ENCODE measurements at regions not wholly inside any gene's neighbourhood (a gene's known extent, or its start where the extent isn't known, plus 50 kb on each side); places are given as distances from the start of the nearest gene placed in this dataset.

DNA sequence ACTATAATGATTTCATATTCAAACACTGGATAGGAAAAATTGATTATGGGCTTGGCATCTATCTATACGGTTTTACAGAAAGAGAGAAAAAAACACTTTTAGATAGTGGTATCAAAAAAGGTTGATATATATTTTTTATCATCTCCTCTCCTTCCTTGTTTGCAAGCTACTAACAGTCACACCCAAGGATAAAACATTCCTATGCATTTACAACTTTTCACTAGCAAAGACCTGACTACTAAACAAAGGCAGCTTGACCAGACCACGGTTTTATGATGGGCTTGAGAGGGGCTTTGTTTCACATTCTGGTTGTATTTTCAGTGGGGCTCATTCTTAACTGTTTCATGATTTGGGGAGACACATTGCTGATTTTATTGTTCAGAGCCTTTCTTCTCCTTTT is 477.6 kb upstream of the CITED2 start:
- no peak for DNase-seq (ENCODE audit: low read depth)

DNA sequence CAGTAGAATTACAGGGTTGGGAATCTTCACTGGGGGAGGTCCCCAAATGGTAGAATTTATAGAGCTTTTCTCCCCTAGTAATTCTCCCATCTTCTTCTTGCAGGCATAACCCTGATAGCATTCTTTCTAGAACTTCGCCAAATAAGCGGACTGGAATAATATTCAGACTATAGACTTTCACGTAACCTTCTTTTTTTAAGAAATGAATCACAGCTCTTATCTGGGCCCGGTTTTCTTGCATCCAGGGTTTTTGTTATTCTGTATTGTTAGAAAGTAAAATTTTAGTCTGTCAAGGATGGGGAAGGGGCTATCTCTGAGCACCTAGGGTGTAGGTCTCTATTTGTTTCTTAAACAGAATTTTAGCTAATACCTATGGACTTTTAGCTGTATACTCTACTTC is 476.8 kb upstream of the CITED2 start:
- no peak for DNase-seq (ENCODE audit: low read depth)

- DNase-seq (ENCODE audit: low read depth), result no peak
Observed at GRCh38 chr6:139850512-139850911, 476.1 kb upstream of the CITED2 start.

DNA sequence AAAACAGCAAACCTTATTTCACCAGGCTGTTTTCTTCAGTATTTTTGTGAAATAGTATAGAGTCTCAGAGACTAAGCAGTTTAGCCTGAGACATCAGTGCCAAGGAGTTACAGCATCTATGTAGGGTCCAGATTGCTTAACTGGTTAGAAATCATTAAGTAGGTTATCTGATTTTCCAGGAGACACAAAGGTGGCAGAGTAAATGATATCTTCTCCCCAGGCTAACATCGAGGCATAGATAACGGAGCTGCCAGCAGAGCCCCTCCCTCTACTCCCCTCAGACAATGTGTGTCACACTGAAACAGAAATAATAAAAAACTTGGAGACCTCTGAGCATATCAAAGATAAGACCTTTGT is 473.0 kb upstream of the CITED2 start:
- DNase-seq (ENCODE audit: low read depth), result peak; percentile 14

DNA sequence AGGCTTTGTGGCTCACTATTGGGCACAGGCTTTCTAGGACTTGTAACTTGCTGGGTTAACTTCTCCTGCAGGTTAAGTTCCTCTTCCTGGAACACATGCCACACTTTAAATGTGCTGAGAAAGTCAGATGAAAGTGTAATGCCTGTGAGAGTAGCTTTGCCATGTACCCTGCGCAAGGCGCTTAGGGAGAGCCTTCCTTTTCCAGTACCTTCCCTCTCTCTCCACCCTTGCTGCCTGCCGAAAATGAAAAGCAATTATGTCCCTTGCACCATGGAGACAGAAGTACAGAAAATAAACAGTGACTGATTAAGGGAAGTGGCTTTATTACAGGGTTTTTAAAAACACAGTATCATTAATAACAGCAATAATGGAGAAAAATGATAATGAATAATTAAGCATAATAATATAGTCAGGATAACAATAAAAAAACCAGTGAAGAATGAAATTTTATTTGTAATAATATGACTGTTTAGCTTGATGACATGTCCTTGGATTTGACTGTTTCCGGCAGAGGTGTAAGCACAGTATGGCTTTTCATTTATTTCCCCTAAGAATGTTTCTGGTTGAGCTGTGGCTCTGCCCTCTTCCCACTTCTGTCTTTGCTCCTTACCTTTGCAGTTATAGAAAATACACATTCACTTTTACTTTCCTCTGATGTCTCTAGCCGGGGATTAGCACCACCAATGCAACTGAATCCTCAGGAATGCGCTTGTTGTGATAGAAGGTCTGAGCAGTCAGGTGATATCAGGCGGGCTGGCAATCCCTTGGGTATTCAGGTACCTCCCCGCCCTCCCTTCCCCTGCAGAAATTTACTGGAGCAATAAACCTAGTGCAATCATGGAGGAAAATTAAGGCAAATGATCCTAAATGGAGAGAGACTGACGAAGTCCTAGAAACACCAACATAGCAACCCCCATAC is 472.3 kb upstream of the CITED2 start:
- no peak for DNase-seq (ENCODE audit: low read depth)

DNA sequence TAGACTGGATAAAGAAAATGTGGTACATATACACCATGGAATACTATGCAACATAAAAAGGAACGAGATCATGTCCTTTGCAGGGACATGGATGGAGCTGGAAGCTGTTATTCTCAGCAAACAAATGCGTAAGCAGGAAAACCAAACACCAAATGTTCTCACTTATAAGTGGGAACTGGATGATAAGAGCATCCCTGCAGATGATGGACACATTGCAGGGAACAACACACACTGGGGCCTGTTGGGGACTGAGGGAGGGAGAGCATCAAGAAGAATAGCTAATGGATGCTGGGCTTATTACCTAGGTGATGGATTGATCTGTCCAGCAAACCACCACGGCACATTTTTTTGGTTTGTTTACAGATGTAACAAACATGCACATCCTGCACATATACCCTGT is 470.5 kb upstream of the CITED2 start:
- DNase-seq (ENCODE audit: low read depth), result no peak

DNA sequence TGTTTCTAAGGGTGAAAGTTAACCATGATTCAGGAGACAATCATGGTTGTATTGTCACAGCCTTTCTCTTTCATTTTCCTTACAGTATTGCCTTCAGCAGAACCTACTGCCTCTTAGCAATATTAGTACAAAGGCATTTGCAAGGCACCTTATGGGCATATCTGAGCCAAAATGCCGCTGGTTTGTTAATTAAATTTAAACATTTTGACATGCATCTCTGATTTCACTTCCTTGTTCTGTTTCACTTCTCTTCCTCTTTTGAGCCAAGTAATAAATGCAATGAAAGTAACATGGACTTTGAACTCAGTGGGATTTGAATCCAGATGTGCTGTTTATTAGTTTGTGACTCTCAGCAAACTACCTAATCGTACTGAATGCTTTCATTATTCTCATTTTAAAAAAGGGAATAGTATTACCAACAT is 467.4 kb upstream of the CITED2 start:
- DNase-seq (ENCODE audit: low read depth), result no peak

DNA sequence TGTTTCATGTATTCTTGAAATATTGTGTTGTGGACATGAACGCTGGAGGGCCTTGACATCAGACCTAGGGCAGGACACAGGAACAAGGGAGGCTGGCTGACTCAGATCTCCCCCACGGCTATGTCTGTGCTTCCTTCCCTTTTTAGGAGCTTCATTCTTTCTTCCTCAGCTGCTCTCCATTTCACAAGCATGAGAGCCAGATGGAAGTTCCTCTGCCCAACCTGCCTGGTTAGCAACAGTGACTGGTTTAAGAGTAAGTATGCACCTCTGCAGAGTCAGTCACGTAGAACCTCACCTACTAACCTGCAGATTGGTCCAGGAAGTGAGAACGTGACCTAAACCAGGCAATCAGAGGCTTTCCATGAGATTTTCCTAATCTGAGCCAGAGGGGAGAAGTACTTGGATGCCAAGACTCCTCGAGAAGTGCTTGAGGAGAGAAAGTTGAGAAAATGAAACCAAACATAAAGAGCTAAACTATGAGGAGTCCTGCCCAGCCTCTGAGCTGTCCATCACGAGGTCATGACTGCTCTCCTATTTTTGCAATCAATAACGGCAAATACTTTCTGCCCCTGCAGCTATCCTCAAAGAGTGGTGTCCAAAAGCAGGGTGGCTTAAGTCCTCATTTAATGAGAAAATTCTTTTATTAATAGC is 465.2 kb upstream of the CITED2 start:
- DNase-seq (ENCODE audit: low read depth), result peak; percentile 20

- peak; percentile 26 for DNase-seq (ENCODE audit: low read depth)
Observed at GRCh38 chr6:139834232-139834631, 459.8 kb upstream of the CITED2 start.

DNA sequence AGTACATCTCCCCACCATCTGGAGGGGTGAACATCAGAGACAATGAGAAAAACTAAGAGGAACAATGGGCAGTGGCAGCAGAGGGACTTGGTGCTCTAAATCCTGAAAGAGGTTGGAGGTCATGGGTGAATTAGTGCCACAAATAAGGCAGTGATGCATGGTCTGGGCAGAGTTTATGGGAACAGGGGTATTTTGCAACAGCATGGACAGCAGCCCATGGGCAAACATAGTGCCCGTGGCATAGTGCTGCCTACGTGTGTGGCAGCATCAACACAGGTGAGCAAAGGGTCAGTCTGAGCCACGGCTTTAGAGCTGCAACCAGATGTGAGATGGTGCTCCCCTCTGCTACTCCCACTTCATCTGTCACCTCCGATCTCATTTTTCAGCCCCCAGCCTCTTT is 459.1 kb upstream of the CITED2 start:
- DNase-seq (ENCODE audit: low read depth), result no peak

- DNase-seq (ENCODE audit: low read depth), result no peak
Observed at GRCh38 chr6:139832493-139833305, 458.3 kb upstream of the CITED2 start.

DNA sequence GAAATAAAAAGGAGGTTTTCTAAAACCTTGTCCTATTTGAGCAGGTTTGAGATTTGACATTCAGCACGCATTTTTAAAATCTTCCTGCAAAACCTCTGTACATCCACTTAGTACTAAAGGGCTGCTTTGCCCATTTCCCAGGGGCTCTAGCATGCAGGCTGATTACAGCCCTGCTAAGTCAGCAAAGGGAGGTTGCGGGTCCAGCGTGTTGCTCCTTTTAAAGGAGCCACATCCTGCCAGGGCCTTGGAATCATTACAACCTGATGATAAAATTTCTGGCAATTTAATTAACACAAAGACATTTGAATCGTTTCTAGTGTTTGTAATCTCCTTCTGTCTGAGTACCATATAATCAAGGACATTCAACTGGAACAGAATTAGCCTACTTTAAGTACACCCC is 455.1 kb upstream of the CITED2 start:
- no peak for DNase-seq (ENCODE audit: low read depth)

DNA sequence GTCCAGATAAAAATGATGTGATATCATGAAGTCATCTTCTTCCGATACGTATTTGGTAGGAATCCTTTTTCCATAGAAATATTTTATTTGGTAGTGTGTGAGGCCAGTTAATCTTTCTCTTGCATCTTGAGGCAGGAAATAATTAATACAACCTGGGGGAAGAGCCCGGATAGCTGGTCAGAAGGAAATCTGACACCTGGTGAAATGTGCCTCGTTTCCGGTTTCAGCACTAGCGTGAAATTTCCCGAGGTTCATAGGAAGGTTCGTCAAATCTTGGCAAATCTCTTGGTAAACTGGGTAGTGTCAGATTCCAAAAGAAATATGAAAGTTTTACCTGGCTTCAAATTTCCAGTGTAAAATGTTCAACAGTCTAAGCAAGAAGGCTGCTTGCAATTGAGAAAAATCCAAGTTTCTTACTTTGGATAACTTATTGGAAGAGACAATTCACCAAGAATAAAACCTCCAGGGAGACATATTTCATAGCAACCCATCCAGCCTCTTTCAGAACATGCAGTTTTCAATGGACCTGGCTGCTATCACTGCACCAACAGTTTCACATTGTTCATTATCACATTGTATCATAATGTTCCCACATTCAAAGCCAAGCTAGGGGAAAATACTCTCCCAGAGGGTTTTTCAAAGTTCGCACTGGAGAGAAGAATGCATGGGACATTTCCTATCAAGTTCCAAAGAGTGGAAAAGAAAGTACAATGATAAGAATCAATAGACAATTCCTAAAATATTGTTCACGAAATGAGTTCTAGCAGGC is 454.5 kb upstream of the CITED2 start:
- no peak for DNase-seq (ENCODE audit: low read depth)

GRCh38 chr6:139825935-139826374 is 451.5 kb upstream of the CITED2 start:
- no peak for DNase-seq (ENCODE audit: low read depth)

- no peak for DNase-seq (ENCODE audit: low read depth)
Observed at GRCh38 chr6:139824864-139825263, 450.4 kb upstream of the CITED2 start.

- DNase-seq (ENCODE audit: low read depth), result no peak
Observed at GRCh38 chr6:139823808-139824126, 449.3 kb upstream of the CITED2 start.

GRCh38 chr6:139823099-139823807 is 448.8 kb upstream of the CITED2 start:
- DNase-seq (ENCODE audit: low read depth), result no peak

DNA sequence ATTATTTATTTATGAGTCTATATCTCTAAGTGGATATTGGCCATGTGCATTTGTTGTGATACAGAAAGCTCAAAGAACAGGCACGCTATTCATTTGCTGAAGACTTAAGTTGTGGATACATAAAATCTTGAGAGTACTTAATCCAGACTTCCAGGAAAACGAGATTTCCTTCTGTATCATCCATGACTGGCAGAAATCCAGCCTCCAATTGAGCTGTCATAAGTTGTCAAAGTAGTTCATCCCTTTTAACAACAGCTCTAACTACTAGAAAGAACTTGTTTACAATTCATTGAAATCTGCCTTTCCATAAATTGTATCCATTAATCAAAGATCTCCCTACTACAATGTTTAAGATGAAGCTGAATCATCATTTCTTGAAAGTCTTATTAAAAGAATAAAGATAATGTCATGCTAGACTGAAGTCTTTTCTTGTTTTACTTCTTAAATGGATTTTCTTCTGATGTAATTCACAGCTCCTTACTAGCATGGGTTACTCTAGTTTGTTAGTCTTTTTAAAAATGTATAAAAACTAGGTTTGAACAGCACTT is 447.3 kb upstream of the CITED2 start:
- DNase-seq (ENCODE audit: low read depth), result no peak

DNA sequence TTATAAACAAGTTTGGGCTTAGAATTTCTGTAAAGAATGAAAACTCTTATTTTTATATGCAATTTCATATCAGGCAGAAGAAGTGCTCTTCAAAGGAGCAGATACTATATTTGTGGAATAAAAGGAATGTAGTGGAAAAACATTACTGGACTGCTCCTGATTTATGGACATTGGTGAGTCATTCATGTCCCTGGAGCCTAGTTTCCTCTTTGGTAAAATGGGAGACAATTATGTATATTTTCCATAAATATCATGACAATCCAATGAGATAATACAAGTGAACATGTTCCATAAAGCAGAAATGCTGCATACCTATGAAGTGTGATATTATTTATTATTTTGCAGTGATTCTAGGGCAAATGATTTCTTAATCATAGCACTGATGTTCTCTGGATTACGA is 445.8 kb upstream of the CITED2 start:
- DNase-seq (ENCODE audit: low read depth), result peak; percentile 5

- no peak for DNase-seq (ENCODE audit: low read depth)
Observed at GRCh38 chr6:139819776-139820175, 445.3 kb upstream of the CITED2 start.

GRCh38 chr6:139812939-139813338 is 438.5 kb upstream of the CITED2 start:
- no peak for DNase-seq (ENCODE audit: low read depth)

All from fibroblast of gingiva (primary cell).